GM12891 (cell line): ENCODE measurements at regions not wholly inside any gene's neighbourhood (a gene's known extent, or its start where the extent isn't known, plus 50 kb on each side); places are given as distances from the start of the nearest gene placed in this dataset.

Experiments used
- POLR2A ChIP-seq: IDR thresholded peaks from 2 replicates; pipeline ENCODE4 v1.6.1; 2011; ENCODE audit warnings: low read depth, low read length, control low read depth
- SPI1 ChIP-seq: IDR thresholded peaks from 2 replicates; pipeline ENCODE4 v1.6.1; 2011; ENCODE audit warnings: low read depth, low read length, control low read depth
- TAF1 ChIP-seq: IDR thresholded peaks from 2 replicates; pipeline ENCODE4 v1.6.1; 2011; ENCODE audit warnings: low read depth, low read length, control low read depth

GRCh38 chr9:95778957-95779356, 96.5 kb upstream of the ERCC6L2 start:
- TF ChIP-seq POLR2A (no peak), TAF1 (no peak), SPI1 (no peak)
